HCT116 (cell line): ENCODE measurements at regions not wholly inside any gene's neighbourhood (a gene's known extent, or its start where the extent isn't known, plus 50 kb on each side); places are given as distances from the start of the nearest gene placed in this dataset.
"Not testable (repeated sequence)": the region's sequence is repeated elsewhere in the genome, so short reads cannot be mapped to it uniquely, and the experiment has no call there.

ENCODE experiments used
- ATAC-seq: fragments of 200-7000 bp; cut with Tn5 transposase; 2 replicates; pipeline ENCODE4 v1.9.1; 2020; ENCODE audit warnings: mild to moderate bottlenecking, moderate library complexity
- BruUV-seq: library from RNA; stranded (reverse); fragments of 400-500 nt; replicated peaks from 2 replicates; lab custom pipeline; 2021; lab: Mats Ljungman, UMichigan
- CTCF ChIA-PET: fragments of 300-600 bp; sonication (Branson Sonifier 250); formaldehyde crosslinking; loops from one replicate; lab custom pipeline; 2021; ENCODE audit warnings: antibody characterized with exemption; lab: Charles Lee
- POLR2A ChIA-PET: fragments of 300-600, 350-600 bp; sonication (Branson Sonifier 250); formaldehyde crosslinking; loops from one replicate; lab custom pipeline; 2021; ENCODE audit warnings: antibody characterized with exemption; lab: Charles Lee
- RAD21 ChIA-PET, 2 experiments: fragments of 300-600 bp; sonication (Branson Sonifier 250); formaldehyde crosslinking; loops; one replicate each; lab custom pipeline; 2023; ENCODE audit warnings: low total read pairs in 2 of 2; ENCODE audit not compliant: uncharacterized antibody in 2 of 2, unreplicated experiment in 2 of 2, low non-redundant PET in 1 of 2; lab: Charles Lee
- DNase-seq: peaks from one replicate; pipeline ENCODE4 v3.0.0-alpha.2; 2010; ENCODE audit warnings: low read depth, low spot score
- H2AFZ ChIP-seq: fragments of 200-600 bp; shearing (Covaris generic), sonication (generic); 2 replicates; pipeline ENCODE4 v1.6.1; 2017; ENCODE audit warnings: low read depth, mixed run types, mixed read lengths, antibody characterized with exemption, low read length; ENCODE audit not compliant: poor library complexity, severe bottlenecking
- H3K27ac ChIP-seq: 2 replicates; pipeline ENCODE4 v1.5.1; 2012; ENCODE audit warnings: low read depth, low read length
- H3K27me3 ChIP-seq: fragments of 200-600 bp; sonication (generic); 2 replicates; pipeline ENCODE4 v1.6.1; 2016; ENCODE audit warnings: mixed run types, low read length, mixed read lengths; ENCODE audit not compliant: insufficient read depth
- H3K36me3 ChIP-seq, 2 experiments: fragments of 200-500 bp in 1 of 2; fragments of 200-600 bp in 1 of 2; sonication (Bioruptor generic) in 1 of 2; sonication (generic) in 1 of 2; 2 replicates each; pipeline versions ENCODE4 v1.5.1 to v1.6.1; 2014 to 2016; ENCODE audit warnings: low read length in 2 of 2, inconsistent platforms in 1 of 2, mixed read lengths in 1 of 2, mixed run types in 1 of 2; ENCODE audit not compliant: insufficient read depth in 2 of 2, control insufficient read depth in 1 of 2
- H3K4me1 ChIP-seq, 2 experiments: fragments of 200-600 bp in 1 of 2; sonication (generic) in 1 of 2; 2 replicates each; pipeline versions ENCODE4 v1.5.1 to v1.6.1; 2012 to 2017; ENCODE audit warnings: low read length in 2 of 2, inconsistent platforms in 1 of 2, mild to moderate bottlenecking in 1 of 2, mixed read lengths in 1 of 2, mixed run types in 1 of 2, moderate library complexity in 1 of 2; ENCODE audit not compliant: insufficient read depth in 2 of 2, control insufficient read depth in 1 of 2
- H3K4me2 ChIP-seq: fragments of 200-600 bp; sonication (generic); 2 replicates; pipeline ENCODE4 v1.6.1; 2017; ENCODE audit warnings: mixed run types, low read length, mixed read lengths
- H3K4me3 ChIP-seq, 2 experiments: fragments of 200-600 bp in 1 of 2; sonication (generic) in 1 of 2; replicated peaks in 1 of 2; 2 replicates each; pipeline ENCODE4 v1.5.1; 2011 to 2016; ENCODE audit warnings: low read length in 2 of 2, control low read depth in 1 of 2, low read depth in 1 of 2, mild to moderate bottlenecking in 1 of 2, mixed read lengths in 1 of 2, mixed run types in 1 of 2
- H3K79me2 ChIP-seq: fragments of 200-600 bp; sonication (generic); 2 replicates; pipeline ENCODE4 v1.6.1; 2017; ENCODE audit warnings: mild to moderate bottlenecking, mixed run types, low read length, moderate library complexity, mixed read lengths; ENCODE audit not compliant: insufficient read depth
- H3K9ac ChIP-seq: fragments of 200-600 bp; sonication (generic); 2 replicates; pipeline ENCODE4 v1.6.1; 2016; ENCODE audit warnings: low read length, mixed read lengths
- H3K9me2 ChIP-seq: fragments of 200-600 bp; sonication (generic), shearing (Covaris generic); 2 replicates; pipeline ENCODE4 v1.6.1; 2017; ENCODE audit warnings: mixed run types, mild to moderate bottlenecking, moderate library complexity; ENCODE audit not compliant: insufficient read depth
- H3K9me3 ChIP-seq, 2 experiments: fragments of 200-500 bp in 1 of 2; fragments of 200-600 bp in 1 of 2; sonication (Bioruptor generic) in 1 of 2; sonication (generic) in 1 of 2; 2 replicates each; pipeline ENCODE4 v1.6.1; 2014 to 2017; ENCODE audit warnings: low read length in 2 of 2, mixed read lengths in 2 of 2, inconsistent platforms in 1 of 2, low read depth in 1 of 2, mild to moderate bottlenecking in 1 of 2, mixed run types in 1 of 2, moderate library complexity in 1 of 2; ENCODE audit not compliant: control insufficient read depth in 1 of 2, insufficient read depth in 1 of 2
- H4K20me1 ChIP-seq: fragments of 200-600 bp; sonication (generic), shearing (Covaris generic); 2 replicates; pipeline ENCODE4 v1.6.1; 2017; ENCODE audit warnings: mixed run types, mild to moderate bottlenecking, moderate library complexity; ENCODE audit not compliant: insufficient read depth
- RAD21 ChIP-seq: IDR thresholded peaks from 2 replicates; pipeline ENCODE4 v1.6.1; 2012; ENCODE audit warnings: low read depth, mild to moderate bottlenecking
- ZBTB33 ChIP-seq: IDR thresholded peaks from 2 replicates; pipeline ENCODE4 v1.6.1; 2011; ENCODE audit warnings: mild to moderate bottlenecking, low read length, moderate library complexity; ENCODE audit not compliant: insufficient replicate concordance; ENCODE audit errors: extremely low read depth
- intact Hi-C: fragments of 100-400 bp; cut with micrococcal nuclease; formaldehyde crosslinking; loops from 2 replicates; pipeline ENCODE4 v1.10.0; 2022

GRCh38 chr20:24855848-24856247, 93.2 kb upstream of the CST7 start:
- peaks cover 0 to 3% of the 10 kb centered on the region in 2 experiments; a peak in 1 of 4 replicates for H3K9me3 ChIP-seq
- H3K27me3 ChIP-seq: no peaks in the 10 kb centered on the region; the same call in 1 of the 2 replicates
- H3K27ac ChIP-seq: no peak overlapping the region
- H4K20me1 ChIP-seq: no peaks in the 10 kb centered on the region
- H3K9me2 ChIP-seq: no peaks in the 10 kb centered on the region
- ATAC-seq (no peak), DNase-seq (no peak)
- ChIA-PET CTCF (no interaction called here), RAD21 (no interaction called here), POLR2A (no interaction called here)
- H3K4me1 ChIP-seq: no peaks in the 10 kb centered on the region
- no peak overlapping the region for H3K9ac ChIP-seq
- intact Hi-C loops: no loop called here
- TF ChIP-seq RAD21 (no peak), ZBTB33 (no peak)
- H2AFZ ChIP-seq: no peak overlapping the region
- no peaks in the 10 kb centered on the region for H3K79me2 ChIP-seq
- no peak overlapping the region for H3K4me3 ChIP-seq
- BruUV-seq: no TSS peak
- H3K4me2 ChIP-seq: no peak overlapping the region
- no peaks in the 10 kb centered on the region for H3K36me3 ChIP-seq

GRCh38 chr20:24858500-24858899, 90.6 kb upstream of the CST7 start:
- ATAC-seq, H3K79me2 ChIP-seq, POLR2A ChIA-PET, H3K4me3 ChIP-seq, H4K20me1 ChIP-seq, BruUV-seq, H3K4me2 ChIP-seq, H3K9me2 ChIP-seq, DNase-seq, H3K27me3 ChIP-seq, H2AFZ ChIP-seq, H3K9me3 ChIP-seq, H3K4me1 ChIP-seq, CTCF ChIA-PET, RAD21 ChIA-PET, H3K27ac ChIP-seq, intact Hi-C loops, H3K36me3 ChIP-seq, H3K9ac ChIP-seq: not testable (repeated sequence)
